UCSD-AML1 (cell line): ENCODE measurements at regions not wholly inside any gene's neighbourhood (a gene's known extent, or its start where the extent isn't known, plus 50 kb on each side); places are given as distances from the start of the nearest gene placed in this dataset.

Experiments used
- DNase-seq: peaks from one replicate; lab custom pipeline; 2025; ENCODE audit not compliant: unreplicated experiment; lab: John Stamatoyannopoulos, UW

GRCh38 chr14:100438678-100439592, 115.8 kb downstream of the SLC25A47 start:
- DNase-seq = no peak

DNA sequence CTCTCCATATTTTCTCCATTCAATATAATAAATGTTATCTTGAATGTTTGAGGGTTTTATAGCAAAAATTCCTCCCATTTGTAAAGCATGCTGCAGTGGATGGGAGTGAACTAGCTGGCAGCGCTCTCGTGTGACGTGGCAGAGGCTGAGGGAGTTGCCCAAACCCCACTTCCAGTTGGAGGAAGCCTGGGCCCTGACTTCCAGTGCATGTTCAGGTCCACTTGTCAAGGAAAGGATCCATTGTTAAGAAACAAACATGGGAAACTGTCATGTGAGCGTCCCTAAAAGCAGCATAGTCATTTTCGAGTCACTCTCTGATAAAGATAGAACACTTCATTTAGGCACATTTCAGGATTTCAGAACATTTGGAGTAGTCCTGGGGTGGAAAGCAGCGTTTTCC, 116.6 kb downstream of the SLC25A47 start:
- DNase-seq = no peak

- DNase-seq = no peak
These were observed 117.1 kb downstream of the SLC25A47 start for GRCh38 chr14:100440207-100440631.

GRCh38 chr14:100440758-100441203, 117.6 kb downstream of the SLC25A47 start:
- no peak for DNase-seq

DNA sequence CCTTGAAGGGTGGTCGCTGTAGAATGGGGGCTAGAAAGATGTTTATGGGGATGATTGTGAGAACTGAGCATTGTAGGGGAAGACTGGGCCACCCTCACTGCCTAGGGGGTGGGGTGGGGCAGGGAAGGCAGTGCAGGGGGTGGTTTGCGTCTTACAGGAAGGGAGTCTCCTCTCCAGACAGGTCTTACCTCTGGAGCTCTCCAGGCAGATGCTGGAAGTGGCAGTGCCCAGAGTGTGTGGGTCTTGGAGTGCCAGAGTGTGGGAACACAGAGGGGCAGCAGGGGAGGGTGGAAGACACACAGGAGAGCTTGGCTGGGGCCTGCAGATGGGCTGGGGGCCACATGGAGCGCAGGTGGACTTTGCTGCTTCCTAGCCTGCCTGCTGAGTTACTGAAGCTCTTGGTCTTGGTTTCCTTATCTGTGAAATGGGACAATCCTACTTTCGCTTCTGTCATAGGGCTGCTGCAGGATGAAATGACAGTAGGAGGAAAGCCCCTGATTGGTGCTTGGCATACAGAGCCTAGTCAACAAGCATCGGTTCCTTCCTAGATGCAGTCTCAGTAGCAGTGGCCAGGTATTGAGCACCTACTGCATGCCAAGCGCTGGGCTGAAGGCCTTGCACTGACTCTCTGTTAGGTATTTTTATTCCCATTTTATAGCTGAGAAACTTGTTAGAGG, 118.3 kb downstream of the SLC25A47 start:
- no peak for DNase-seq

- no peak for DNase-seq
These were observed 118.9 kb downstream of the SLC25A47 start for GRCh38 chr14:100442036-100442435.

- no peak for DNase-seq
These were observed 119.7 kb downstream of the SLC25A47 start for GRCh38 chr14:100442498-100443490.

DNA sequence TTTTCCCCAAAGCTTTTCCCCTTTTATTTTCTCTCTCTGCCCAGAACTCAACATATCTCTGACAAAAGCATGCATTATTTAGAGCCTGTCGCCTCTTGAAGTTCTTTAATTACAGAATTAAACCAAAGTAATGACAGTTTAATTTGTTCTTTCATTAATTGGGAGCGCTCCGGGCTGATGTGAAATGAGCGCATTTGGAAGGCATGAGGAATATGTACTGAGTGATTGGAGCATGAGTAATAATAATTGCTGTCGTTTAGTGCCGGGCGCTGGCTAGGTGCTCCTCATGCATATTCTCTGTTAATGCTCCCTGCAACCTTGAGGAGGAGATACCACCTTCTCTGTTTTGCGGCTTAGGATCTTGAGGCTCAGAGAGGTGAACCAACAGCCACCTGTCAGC, 120.5 kb downstream of the SLC25A47 start:
- DNase-seq = no peak

GRCh38 chr14:100445436-100446088, 122.4 kb downstream of the SLC25A47 start:
- DNase-seq = no peak

DNA sequence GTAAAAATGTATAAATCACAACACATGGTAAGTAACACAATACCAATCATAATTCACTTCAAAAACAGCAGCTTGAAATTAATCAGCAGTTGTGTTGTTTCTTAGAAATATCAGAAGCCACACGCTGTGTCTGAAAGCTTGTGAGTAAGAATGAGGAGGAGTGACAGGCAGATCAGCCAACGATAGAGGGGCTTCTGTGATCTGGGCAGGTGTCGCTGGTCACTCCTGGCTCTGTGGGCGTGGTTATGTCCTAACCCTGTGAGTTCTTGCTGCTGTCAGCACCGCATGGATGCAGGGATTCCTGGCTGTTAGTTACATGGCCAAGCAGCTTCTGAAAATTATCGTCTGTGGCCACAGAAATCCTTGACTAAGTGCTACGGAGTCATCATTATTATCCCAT, 123.4 kb downstream of the SLC25A47 start:
- no peak for DNase-seq

- no peak for DNase-seq
These were observed 125.2 kb downstream of the SLC25A47 start for GRCh38 chr14:100448376-100448775.

- DNase-seq = no peak
These were observed 126.3 kb downstream of the SLC25A47 start for GRCh38 chr14:100449225-100449987.

- no peak for DNase-seq
These were observed 126.9 kb downstream of the SLC25A47 start for GRCh38 chr14:100450049-100450448.

DNA sequence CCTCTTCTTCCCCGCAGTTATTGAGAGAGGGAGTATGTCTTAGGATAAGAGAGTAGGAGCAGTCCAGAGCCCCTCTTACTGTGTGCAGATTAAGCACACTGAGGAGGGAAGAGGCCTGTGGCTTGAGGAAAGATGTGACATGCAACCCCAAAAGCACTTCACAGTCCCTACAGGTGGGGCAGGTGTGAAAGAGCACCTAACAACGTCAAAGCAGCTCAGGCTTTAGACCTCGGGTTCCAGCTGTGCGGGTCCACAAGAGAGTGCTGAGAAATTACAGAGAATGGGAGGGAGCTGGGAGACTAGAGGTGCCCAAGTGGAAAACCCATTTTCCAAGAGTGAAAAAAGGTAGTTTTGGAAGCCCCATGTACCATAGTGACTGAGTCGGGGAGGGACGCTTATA, 127.6 kb downstream of the SLC25A47 start:
- DNase-seq = no peak

DNA sequence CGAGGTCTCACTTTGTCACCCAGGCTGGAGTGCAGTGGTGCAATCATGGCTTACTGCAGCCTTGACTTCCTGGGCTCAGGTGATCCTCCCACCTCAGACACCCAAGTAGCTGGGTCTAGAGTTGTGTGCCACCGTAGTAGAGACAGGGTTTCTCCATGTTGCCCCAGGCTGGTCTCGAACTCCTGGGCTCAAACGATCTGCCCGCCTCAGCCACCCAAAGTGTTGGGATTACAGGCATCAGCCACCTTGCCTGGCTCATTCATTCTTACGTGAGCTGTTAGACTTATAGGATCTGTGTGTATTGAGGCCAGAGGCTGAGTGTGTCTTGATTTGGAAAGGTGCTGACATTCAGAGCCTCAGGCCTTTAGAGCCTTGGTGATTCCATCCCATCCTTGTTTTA, 128.1 kb downstream of the SLC25A47 start:
- DNase-seq = no peak

DNA sequence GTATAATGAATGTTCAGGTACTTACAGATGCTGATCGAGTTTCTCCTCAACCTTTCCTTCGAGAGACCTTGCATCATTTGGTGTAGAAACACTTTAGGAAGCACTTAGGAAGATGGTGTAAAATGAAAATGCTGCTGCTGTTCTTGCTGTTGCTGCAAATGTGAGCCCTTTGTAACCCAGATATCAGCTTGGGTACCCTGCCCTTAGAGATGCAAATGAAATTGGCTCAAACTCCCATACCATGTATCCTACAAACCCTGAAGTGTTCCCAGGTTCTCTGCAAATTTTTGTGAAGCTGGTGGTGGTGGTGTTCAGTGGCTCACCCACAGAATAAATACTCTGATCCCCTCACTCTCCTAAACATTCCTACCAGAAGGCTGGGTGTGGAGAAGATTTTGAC, 130.8 kb downstream of the SLC25A47 start:
- DNase-seq = no peak

- no peak for DNase-seq
These were observed 131.3 kb downstream of the SLC25A47 start for GRCh38 chr14:100454437-100454836.

- no peak for DNase-seq
These were observed 123.3 kb downstream of the BEGAIN start for GRCh38 chr14:100463937-100464336.

- DNase-seq = no peak
These were observed 120.9 kb downstream of the BEGAIN start for GRCh38 chr14:100466111-100466856.
